Cardiac fibroblast (primary cell): ENCODE measurements at regions not wholly inside any gene's neighbourhood (a gene's known extent, or its start where the extent isn't known, plus 50 kb on each side); places are given as distances from the start of the nearest gene placed in this dataset.
"Not testable (repeated sequence)": the region's sequence is repeated elsewhere in the genome, so short reads cannot be mapped to it uniquely, and the experiment has no call there.

ENCODE experiments used
- DNase-seq, 2 donors: peaks; one replicate each; pipeline versions ENCODE4 v3.0.0 to v3.0.0-alpha.2; 2010; ENCODE audit warnings: low read depth in 2 of 2
- H3K4me3 ChIP-seq, 2 donors: replicated peaks in 1 of 2; 1 replicate in 1 of 2; 2 replicates in 1 of 2; pipeline ENCODE4 v1.5.1; 2011; ENCODE audit warnings: low read depth in 2 of 2, low read length in 2 of 2, mild to moderate bottlenecking in 2 of 2, moderate library complexity in 1 of 2
- TF ChIP-seq, protein P1 (sequence below): IDR thresholded peaks from one replicate; pipeline ENCODE4 v1.5.1; 2011; ENCODE audit warnings: low read depth, mild to moderate bottlenecking, low read length, inconsistent platforms

DNA sequence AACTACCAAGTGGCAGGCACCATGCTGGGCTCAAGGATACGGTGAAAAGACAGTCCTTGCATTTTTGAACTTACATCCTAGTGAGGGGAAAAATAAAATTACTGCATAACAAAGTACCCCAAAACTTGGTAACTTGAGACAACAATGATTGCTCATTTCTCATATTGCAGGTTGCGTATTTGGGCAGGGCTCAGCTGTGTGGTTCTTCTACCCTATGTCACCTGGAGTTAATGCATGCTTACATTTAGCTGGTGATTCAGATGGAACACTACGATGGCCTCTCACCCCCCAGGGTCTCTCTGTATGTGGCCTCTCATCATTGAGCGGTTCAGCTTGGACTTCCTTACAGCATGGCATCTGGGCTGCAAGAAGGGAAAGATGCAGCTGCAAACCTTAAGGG, 60.7 kb upstream of the RBM19 start:
- no peak overlapping the region for H3K4me3 ChIP-seq
- TF ChIP-seq, protein P1, sequence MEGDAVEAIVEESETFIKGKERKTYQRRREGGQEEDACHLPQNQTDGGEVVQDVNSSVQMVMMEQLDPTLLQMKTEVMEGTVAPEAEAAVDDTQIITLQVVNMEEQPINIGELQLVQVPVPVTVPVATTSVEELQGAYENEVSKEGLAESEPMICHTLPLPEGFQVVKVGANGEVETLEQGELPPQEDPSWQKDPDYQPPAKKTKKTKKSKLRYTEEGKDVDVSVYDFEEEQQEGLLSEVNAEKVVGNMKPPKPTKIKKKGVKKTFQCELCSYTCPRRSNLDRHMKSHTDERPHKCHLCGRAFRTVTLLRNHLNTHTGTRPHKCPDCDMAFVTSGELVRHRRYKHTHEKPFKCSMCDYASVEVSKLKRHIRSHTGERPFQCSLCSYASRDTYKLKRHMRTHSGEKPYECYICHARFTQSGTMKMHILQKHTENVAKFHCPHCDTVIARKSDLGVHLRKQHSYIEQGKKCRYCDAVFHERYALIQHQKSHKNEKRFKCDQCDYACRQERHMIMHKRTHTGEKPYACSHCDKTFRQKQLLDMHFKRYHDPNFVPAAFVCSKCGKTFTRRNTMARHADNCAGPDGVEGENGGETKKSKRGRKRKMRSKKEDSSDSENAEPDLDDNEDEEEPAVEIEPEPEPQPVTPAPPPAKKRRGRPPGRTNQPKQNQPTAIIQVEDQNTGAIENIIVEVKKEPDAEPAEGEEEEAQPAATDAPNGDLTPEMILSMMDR, result no peak
- DNase-seq, result no peak

DNA sequence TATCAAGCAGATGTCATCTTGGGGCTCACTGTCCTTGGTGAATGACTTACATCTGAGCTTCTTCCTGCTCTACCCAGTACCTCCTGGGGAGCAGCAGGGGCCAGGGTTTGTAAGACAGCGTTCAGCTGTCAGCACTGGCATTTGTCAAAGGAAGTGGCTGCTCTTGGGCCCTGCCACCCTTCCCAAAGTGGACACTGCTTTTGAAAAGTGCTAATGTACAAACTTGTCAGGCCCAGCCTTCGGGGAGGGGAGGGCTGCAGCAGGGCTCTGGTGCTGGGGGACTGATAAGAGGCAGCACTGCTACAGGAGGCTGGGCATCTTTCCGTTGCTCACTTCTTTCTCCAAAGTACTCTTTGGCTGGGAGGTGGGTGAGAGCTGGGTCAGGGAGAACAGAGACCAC, 59.8 kb upstream of the RBM19 start:
- DNase-seq, result no peak
- TF ChIP-seq, protein P1, result no peak
- H3K4me3 ChIP-seq, result no peak overlapping the region

DNA sequence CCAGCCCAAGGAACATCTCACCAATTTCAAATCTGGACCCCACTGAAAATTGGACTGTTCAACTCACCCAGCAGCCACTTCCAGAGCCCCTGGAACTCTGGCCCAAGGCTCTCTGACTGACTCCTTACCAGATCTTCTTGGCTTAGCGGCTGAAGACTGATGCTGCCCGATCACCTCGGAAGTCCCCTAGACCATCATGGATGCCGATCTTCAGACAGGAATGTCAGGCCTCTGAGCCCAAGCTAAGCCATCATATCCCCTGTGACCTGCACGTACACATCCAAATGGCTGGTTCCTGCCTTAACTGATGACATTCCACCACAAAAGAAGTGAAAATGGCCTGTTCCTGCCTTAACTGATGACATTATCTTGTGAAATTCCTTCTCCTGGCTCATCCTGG, 56.0 kb upstream of the RBM19 start:
- DNase-seq, H3K4me3 ChIP-seq: not testable (repeated sequence)

DNA sequence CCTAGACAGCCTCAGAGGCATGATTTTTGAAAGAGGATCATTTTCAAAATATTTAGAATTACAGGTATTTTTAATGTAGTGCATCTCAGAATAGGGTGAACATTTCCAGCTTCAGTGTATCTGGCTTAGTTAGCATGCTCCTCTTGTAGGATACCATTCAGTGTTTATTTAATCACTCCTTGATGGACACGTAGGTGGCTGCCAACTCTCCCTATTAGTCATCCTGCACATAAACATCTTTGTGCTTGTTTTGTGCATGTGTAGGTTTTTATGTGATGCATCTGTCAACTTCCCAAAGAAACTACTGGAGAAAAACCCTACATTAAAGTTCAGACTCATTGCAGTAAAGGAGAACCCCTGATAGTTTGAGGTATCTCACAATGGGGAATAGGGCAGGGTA, 52.5 kb upstream of the RBM19 start:
- TF ChIP-seq, protein P1, result no peak
- peak in 1 of 2 donors; percentile 4 for DNase-seq
- no peak overlapping the region for H3K4me3 ChIP-seq
